GM18517 (cell line): ENCODE measurements at regions not wholly inside any gene's neighbourhood (a gene's known extent, or its start where the extent isn't known, plus 50 kb on each side); places are given as distances from the start of the nearest gene placed in this dataset.
"Not testable (repeated sequence)": the region's sequence is repeated elsewhere in the genome, so short reads cannot be mapped to it uniquely, and the experiment has no call there.

Experiments
- ATAC-seq: cut with Tn5 transposase; IDR thresholded peaks from one replicate; pipeline ENCODE4 v1.9.1; 2021; ENCODE audit warnings: mild to moderate bottlenecking, moderate library complexity; ENCODE audit not compliant: unreplicated experiment

GRCh38 chr4:33989820-33990443 lies 2254.4 kb downstream of the ARAP2 start:
- no peak for ATAC-seq

- no peak for ATAC-seq
These were observed 2248.1 kb downstream of the ARAP2 start for GRCh38 chr4:33996075-33996718.

- ATAC-seq, result no peak
These were observed 2246.0 kb downstream of the ARAP2 start for GRCh38 chr4:33998291-33998690.

GRCh38 chr4:34000356-34000755 lies 2244.0 kb downstream of the ARAP2 start:
- ATAC-seq, result no peak

GRCh38 chr4:34006540-34006939 lies 2237.8 kb downstream of the ARAP2 start:
- ATAC-seq, result not testable (repeated sequence)

GRCh38 chr4:34009951-34010350 lies 2234.4 kb downstream of the ARAP2 start:
- no peak for ATAC-seq

- ATAC-seq, result no peak
These were observed 2233.4 kb downstream of the ARAP2 start for GRCh38 chr4:34010751-34011519.

- ATAC-seq, result no peak
These were observed 2209.1 kb downstream of the ARAP2 start for GRCh38 chr4:34035225-34035624.

GRCh38 chr4:34037280-34037679 lies 2207.0 kb downstream of the ARAP2 start:
- no peak for ATAC-seq

- ATAC-seq, result no peak
These were observed 2204.5 kb downstream of the ARAP2 start for GRCh38 chr4:34039766-34040165.

GRCh38 chr4:34043131-34043530 lies 2201.2 kb downstream of the ARAP2 start:
- no peak for ATAC-seq

- no peak for ATAC-seq
These were observed 2197.7 kb downstream of the ARAP2 start for GRCh38 chr4:34046580-34046979.

- no peak for ATAC-seq
These were observed 2197.0 kb downstream of the ARAP2 start for GRCh38 chr4:34047363-34047762.

GRCh38 chr4:34066126-34066525 lies 2178.2 kb downstream of the ARAP2 start:
- no peak for ATAC-seq

- ATAC-seq, result no peak
These were observed 2152.9 kb downstream of the ARAP2 start for GRCh38 chr4:34091451-34091850.

GRCh38 chr4:34094114-34094513 lies 2150.2 kb downstream of the ARAP2 start:
- no peak for ATAC-seq

- ATAC-seq, result no peak
These were observed 2139.0 kb downstream of the ARAP2 start for GRCh38 chr4:34105311-34105710.

- ATAC-seq, result no peak
These were observed 2135.9 kb downstream of the ARAP2 start for GRCh38 chr4:34108391-34108790.

GRCh38 chr4:34112573-34112972 lies 2131.7 kb downstream of the ARAP2 start:
- no peak for ATAC-seq

GRCh38 chr4:34138385-34138784 lies 2105.9 kb downstream of the ARAP2 start:
- ATAC-seq, result no peak

GRCh38 chr4:34139346-34139745 lies 2105.0 kb downstream of the ARAP2 start:
- ATAC-seq, result no peak

- no peak for ATAC-seq
These were observed 2095.9 kb downstream of the ARAP2 start for GRCh38 chr4:34148322-34148908.
